Activated CD4-positive, alpha-beta T cell treated with anti-CD3 and anti-CD28 coated beads, Interleukin-2, amount 50 U/mL, for 1 hour (primary cell): ENCODE measurements at regions not wholly inside any gene's neighbourhood (a gene's known extent, or its start where the extent isn't known, plus 50 kb on each side); places are given as distances from the start of the nearest gene placed in this dataset.

Source experiments
- DNase-seq: peaks from one replicate; pipeline ENCODE4 v3.0.0-alpha.2; 2020

DNA sequence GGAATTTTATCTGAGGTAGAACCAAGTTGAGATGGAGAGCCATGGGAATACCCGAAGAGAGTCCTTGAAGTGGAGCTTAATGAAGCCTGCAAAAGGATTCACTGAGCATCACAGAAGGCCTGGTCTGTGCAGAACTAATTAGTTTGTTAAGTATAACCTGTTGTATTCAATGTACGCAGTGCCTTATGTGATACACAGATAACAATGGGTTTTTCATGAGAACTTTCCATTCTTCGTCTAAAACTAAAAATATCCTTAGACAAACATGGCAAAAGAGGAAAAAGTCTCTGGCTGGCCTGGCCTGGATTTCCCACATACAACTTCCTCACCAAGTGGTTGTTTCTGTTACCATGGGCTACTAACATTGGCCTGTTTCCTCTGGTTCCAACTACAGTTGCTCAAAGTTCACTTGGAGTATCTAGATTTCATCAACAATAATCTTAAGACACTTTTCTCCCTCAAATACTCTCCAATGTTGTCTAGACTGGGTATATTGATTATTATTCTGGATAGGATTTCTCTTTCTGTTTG, 237.6 kb upstream of the ZNF462 start:
- DNase-seq, result no peak

DNA sequence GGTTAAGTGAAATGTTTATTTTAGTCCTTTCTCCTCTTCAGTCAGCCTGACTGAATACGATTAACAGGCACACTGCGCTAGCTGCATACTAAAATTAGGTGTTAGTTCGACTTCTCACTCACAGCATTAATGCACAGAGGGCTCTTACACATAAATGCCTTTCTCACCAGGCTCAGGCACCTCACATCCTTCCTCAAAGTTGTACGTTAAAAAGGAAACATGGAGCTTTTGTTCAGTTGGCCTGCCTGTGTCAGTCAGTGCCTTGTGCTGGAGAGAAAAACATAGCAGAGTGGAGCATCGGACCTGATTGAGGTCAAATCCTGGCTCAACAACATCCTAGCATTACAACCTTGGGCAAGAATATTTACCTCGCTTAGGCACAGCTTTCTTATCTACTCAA, 236.0 kb upstream of the ZNF462 start:
- DNase-seq, result no peak

GRCh38 chr9:106632621-106633020, 230.3 kb upstream of the ZNF462 start:
- DNase-seq, result no peak

DNA sequence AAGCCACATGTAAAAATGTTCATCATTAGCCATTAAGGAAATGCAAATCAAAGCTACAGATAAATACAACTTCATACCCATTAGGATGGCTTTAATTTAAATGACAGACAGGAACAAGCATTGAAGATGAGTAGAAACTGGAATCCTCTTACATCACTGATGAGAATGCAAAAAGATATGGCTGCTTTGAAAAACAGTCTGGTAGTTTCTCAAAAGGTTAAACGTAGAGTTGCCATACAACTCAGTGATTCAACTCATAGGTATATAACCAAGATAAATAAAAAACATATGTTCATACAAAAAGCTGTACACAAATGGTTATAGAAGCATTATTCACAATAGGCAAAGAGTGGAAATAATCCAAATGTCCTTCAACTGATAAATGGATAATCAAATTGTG, 228.8 kb upstream of the ZNF462 start:
- no peak for DNase-seq

GRCh38 chr9:106634641-106635040, 228.3 kb upstream of the ZNF462 start:
- DNase-seq, result no peak

DNA sequence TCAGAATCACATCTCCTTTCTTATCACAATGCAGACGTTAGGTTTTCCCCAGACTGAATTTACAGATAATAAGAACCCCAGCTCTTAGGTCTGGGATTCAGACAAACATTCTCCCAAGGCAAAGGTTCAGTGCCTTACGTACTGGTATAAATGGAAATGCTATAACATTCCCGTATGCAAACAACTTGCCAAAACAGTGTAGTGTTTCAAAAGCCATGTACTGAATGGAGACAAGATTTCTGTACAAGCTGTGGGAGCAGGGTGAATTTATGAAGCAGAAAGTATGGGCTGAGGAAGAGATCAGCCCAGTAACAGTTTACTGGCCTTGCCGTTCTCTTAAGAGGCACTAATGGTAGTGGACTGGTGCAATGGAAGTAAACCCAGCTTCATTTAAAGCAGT, 225.5 kb upstream of the ZNF462 start:
- no peak for DNase-seq

DNA sequence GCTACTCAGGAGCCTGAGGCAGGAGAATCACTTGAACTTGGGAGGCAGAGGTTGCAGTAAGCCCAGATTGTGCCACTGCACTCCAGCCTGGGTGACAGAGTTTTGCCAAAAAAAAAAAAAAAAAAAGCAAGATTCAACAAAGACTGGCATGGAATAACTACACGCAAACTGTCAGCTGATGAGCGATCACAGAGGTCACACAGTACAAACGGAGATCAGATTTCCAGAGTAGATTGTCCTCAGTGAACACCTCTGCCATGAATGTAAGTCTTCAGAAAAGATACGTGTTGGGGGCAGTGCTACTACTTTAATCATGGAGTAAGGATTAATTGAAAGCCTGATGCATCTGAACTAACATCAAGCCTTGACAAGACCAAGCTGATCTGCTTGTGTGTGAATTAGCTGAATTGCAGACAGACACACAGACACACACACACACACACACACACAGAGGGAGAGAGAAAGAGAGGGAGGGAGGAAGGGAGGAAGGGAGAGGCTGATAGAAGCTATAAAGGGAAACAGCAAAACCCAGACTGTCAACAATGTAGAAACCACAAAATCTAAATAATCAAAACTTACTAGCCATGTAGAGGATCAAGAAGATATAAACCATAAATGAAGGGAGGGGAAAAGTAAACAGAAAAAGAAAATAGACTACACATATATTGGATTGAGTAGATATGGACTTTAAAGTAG, 222.9 kb upstream of the ZNF462 start:
- DNase-seq, result no peak

DNA sequence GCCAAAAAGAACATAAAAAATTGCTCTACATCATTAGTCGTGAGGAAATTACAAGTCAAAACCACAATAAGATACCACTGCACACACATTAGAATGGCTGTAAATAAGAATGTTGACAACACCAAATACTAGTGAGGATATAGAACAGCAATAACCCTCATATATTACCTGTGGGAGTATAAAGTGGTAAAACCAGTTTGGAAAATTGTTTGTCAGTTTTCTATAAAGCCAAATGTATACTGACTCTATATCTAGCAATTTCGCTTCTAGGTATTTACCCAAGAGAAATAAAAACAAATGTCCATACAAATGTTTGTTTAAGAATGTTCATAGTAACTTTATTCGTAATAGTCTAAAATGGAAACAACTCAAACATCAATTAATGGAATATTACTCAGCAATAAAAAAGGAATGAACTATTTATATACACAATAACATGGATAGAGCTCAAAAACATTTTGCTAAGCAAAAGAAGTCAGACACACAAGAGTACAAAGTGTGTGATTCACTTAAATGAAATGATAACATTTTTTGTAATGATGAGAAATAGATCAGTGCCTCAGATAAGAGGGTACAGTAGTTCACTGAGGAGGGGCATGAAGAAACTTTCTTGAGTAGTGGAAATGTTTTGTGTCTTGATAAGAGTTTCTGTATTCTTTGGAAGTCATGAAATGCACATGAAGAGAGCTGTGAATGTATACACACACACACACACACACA, 219.6 kb upstream of the ZNF462 start:
- no peak for DNase-seq

DNA sequence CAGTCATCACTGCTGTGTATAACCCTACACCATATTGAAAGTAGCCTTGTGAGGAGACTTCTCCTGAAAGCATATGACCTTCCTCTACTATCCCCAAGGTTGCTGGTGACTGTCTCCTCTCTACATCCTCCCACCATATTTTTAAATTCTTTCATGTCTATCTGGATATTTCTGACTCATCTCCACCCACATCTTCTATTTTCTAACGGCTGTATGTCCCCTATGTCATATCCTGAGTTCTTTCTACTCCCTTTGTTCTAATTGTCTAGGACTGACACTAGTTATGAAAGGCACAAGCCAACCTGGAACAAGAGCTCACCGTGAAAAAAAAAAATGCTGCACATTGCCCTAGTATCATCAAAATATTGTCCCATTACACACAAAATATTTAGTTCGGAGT, 218.3 kb upstream of the ZNF462 start:
- DNase-seq, result no peak

GRCh38 chr9:106648799-106649198, 214.2 kb upstream of the ZNF462 start:
- no peak for DNase-seq

GRCh38 chr9:106649664-106650063, 213.3 kb upstream of the ZNF462 start:
- no peak for DNase-seq

DNA sequence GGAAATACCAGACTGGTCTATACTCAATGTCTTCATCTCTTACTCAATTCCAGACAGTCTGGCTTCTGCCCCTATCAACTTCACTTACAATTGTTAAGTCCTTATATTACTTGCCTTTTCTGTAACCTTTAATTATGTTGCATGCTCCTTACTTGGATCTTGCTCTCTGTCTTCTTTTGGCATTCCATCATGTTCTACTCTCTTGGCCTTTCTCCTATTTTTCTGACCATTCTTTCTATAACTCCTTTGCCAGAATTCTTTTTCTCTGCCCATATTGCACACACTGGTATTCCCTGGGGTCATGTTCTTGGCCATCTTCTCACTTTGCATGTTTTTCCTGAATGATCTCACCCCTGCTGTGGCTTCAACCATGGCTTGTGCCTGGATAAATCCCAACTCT, 209.8 kb upstream of the ZNF462 start:
- no peak for DNase-seq

DNA sequence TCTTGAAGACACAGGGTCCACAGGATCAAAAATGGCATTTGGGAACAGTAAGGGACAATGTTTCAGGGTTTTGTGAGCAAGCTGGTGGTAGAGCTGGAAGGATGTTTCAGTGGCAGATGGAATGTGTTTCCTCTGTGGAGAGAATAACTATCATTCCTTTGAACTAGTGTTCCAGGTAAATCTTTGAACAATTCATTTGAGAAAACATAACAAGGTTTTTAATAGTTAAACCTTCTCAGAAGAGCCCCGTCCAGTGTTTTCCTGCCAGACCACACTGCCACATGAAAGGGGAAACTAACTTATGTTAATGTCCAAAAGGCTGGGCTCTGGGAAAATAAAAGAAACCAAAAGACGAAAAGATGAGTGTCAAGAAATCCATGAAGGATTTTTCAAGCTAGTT, 207.0 kb upstream of the ZNF462 start:
- DNase-seq, result no peak

DNA sequence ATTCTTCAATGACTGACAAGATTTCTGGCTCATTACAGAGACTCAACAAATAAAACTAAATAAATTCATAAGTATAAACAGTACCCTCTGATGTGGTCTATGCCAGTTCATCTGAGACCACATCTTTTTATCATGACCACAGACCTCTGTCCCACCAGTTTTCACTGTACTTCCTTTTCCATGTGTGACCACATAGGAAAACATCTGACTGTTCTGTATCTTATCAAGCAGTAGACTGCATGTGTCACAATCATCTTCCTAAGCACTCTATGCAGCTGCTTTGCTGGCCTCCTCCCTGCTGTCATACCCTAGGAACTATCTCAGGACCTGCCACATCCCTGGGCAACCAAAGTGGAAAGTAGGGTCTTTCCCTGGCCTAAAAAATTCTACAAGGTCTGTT, 205.0 kb upstream of the ZNF462 start:
- DNase-seq, result no peak

DNA sequence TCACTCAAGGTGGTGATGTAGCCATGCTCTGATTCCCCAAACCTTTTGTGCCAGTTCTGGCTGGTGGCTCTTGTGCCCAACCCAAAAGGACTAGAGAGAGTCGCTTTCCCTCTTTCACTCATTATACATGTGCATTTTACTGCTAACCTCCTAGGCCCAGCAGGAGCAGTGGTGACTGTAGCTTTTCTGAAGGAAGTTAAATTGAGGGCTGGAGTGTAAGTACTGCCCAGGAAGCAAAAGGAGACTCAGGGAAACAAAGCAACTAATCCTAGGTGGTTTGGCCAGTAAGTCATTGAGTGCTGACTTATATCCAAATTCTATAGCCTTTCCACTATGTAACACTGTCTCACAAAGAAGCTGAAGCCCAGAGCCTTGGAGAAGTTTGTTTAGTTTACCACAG, 194.4 kb upstream of the ZNF462 start:
- DNase-seq, result no peak

DNA sequence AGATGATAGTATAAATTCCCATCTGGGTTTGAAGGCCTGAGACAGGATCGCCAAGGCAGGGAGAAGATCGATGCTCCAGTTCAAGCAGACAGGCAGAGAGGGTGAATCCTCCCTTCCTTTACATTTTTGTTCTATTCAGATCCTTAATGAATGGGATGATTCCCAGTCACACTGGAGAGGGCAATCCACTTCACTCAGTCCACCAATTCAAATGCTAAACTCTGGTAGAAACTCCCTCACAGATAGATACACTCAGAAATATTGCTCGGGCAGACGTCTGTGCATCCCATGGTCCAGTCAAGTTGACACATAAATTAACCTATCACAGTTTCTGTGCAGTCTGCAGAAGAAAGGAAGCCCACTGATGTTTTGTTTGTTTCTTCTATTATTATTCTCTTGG, 193.1 kb upstream of the ZNF462 start:
- no peak for DNase-seq

DNA sequence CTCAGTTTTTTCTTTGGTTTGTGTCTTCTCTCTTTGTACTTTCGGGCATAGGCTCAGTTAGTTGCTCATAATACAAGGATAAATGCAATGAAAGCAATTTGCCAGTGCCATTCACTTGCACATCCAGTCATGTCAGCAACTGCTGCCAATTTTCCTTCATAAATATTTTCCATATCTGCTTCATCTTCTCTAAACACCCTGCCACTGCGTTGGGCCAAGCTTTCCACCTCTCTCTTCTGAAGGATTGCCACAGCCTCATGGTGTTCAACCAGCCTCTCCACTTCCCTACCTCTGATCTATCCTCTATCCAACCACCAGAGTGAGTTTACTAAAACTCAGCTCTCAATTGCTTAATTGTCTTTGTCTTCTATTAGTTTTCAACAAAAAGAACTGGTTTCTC, 192.5 kb upstream of the ZNF462 start:
- DNase-seq, result no peak

DNA sequence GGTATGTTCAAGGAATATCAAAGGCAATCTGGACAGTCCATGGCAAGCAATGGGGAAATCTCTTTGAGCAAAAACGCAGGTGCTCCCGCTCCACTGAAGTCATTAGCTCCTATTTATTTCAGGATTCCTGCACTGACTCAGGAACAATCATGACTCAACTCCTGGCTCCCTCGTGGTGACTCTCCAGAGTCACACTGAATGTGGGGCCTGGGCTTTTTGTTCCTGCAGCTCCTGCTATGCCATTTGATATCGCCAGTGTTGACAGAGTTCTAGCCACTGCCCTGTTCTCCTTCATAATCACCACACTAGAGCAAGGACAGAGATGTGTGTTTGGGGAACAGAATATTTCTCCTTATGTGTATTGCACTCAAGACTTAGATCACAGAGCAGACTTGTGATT, 187.2 kb upstream of the ZNF462 start:
- DNase-seq, result no peak

DNA sequence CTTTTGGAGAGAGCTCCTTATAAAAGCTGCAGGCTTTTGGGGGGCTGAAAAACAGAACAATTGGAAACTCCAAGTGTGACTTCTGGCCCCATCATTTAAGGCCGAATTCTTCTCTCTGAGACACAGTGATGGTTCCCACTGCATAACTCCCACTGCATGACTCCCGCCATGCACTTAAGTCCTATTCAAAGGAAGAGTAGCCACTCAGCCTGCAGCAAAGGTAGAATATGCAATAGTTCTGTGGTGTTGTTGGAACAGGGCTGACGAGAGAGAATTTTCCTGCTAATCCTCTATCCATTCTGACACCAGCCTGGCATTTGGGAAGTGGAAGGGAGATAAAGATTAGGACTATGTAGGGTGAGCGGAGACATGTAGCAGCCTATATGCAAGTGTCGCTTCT, 185.6 kb upstream of the ZNF462 start:
- no peak for DNase-seq

GRCh38 chr9:106677830-106678229, 185.1 kb upstream of the ZNF462 start:
- no peak for DNase-seq

DNA sequence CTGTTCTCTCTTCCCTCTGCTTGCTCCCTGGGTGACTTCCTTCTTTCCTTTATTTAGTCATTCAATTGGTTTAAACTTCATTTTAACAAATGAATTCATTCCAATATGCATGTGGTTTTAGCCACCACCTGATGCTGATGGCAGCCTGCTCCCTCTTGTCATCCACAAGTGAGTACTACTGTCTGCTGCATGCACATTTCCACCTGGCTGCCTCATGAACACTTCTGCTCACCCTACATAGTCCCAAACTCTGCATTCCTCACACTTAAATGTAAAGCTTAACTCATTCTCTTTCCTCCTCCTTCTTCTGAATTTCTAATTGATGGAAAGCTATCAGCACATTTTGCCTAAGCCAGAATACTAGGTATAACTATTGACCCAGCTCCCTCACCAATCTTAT, 184.7 kb upstream of the ZNF462 start:
- DNase-seq, result no peak

GRCh38 chr9:106682420-106682819, 180.5 kb upstream of the ZNF462 start:
- DNase-seq, result no peak

DNA sequence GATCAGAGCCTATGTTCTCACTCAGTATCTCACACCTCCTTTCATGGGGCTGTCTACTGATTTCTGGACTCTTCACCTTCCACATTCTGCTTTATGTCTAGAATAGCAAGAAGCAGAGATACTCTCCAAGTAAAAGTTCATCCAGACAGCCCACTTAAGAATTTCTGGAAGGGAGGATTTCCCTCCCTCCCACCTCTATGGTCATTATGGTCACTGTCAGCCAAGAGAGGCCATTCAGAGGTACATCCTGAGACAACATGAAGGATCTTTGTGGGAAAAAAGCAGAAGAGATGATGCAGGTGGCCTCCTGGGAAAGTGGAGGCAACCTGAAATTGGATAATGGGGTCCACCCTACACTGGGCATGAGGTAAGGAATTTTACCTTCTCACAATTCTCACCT, 179.5 kb upstream of the ZNF462 start:
- no peak for DNase-seq

- no peak for DNase-seq
Observed at GRCh38 chr9:106684940-106685695, 177.8 kb upstream of the ZNF462 start.
